Prostate gland (tissue), 2 donors: ENCODE measurements at regions not wholly inside any gene's neighbourhood (a gene's known extent, or its start where the extent isn't known, plus 50 kb on each side); places are given as distances from the start of the nearest gene placed in this dataset.
"Not testable (repeated sequence)": the region's sequence is repeated elsewhere in the genome, so short reads cannot be mapped to it uniquely, and the experiment has no call there.

Source experiments
- DNase-seq: peaks from one replicate; pipeline ENCODE4 v3.0.0-alpha.2; 2019; ENCODE audit warnings: low spot score
- H3K27ac ChIP-seq, 2 donors: fragments of 200-600 bp; sonication (generic); 2 replicates each; pipeline ENCODE4 v1.5.1; 2017 to 2019
- H3K27me3 ChIP-seq: fragments of 200-600 bp; sonication (generic); replicated peaks from 2 replicates; pipeline ENCODE4 v1.5.1; 2019; ENCODE audit not compliant: insufficient read depth
- H3K36me3 ChIP-seq, 2 donors: fragments of 200-600 bp; sonication (generic); 1 replicate in 1 of 2; 2 replicates in 1 of 2; pipeline versions ENCODE4 v1.5.1 to v1.8.1; 2017 to 2019
- H3K4me1 ChIP-seq: fragments of 200-600 bp; sonication (generic); replicated peaks from 2 replicates; pipeline ENCODE4 v1.5.1; 2019
- H3K4me3 ChIP-seq, 2 donors: fragments of 200-600 bp; sonication (generic); 2 replicates each; pipeline ENCODE4 v1.5.1; 2017 to 2019
- H3K9me3 ChIP-seq: fragments of 200-600 bp; sonication (generic); 2 replicates; pipeline ENCODE4 v1.5.1; 2017
- POLR2A ChIP-seq: fragments of 450-650 bp; IDR thresholded peaks from one replicate; pipeline ENCODE4 v1.6.1; 2016; ENCODE audit warnings: antibody characterized with exemption, mild to moderate bottlenecking
- POLR2AphosphoS5 ChIP-seq: sonication (generic); formaldehyde crosslinking; IDR thresholded peaks from one replicate; pipeline ENCODE4 v1.6.1; 2017; ENCODE audit warnings: antibody characterized with exemption
- WGBS: methylation state at CpG from one replicate; pipeline ENCODE4 v1.1.5; 2018; 5-methylcytosine and 5-hydroxymethylcytosine counted together
- intact Hi-C: fragments of 100-400 bp; cut with DNase I; formaldehyde crosslinking; loops from one replicate; pipeline ENCODE4 v1.14.2; 2022
- TF ChIP-seq, protein P1 (sequence below), 4 experiments: fragments of 200-600 bp in 2 of 4; fragments of 450-650 bp in 2 of 4; sonication (generic) in 2 of 4; IDR thresholded peaks; 1 replicate in 3 of 4; 2 replicates in 1 of 4; pipeline ENCODE4 v1.5.1; 2016 to 2019; ENCODE audit warnings: antibody characterized with exemption in 4 of 4, mild to moderate bottlenecking in 2 of 4, moderate library complexity in 2 of 4

DNA sequence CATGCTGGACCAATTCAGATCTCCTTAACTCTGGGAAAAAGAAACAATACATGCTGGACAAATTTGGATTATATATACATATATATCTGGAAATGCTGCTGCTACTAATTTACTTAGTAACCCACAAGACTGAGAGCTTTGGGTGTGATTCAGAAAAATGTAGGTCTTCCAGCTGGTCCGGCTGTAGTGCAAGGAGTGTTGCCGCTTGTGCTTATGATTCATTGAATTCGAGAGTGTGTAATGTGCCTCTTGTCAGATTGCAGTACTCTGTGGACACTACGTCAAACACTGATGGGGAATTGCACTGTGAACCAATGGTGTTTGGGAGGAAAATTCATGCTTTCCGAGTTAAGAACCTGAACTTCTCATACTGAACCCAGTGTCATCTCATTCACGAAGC, 1155.5 kb downstream of the EPHA7 start:
- TF ChIP-seq POLR2AphosphoS5 (no peak), POLR2A (no peak)
- TF ChIP-seq, protein P1, sequence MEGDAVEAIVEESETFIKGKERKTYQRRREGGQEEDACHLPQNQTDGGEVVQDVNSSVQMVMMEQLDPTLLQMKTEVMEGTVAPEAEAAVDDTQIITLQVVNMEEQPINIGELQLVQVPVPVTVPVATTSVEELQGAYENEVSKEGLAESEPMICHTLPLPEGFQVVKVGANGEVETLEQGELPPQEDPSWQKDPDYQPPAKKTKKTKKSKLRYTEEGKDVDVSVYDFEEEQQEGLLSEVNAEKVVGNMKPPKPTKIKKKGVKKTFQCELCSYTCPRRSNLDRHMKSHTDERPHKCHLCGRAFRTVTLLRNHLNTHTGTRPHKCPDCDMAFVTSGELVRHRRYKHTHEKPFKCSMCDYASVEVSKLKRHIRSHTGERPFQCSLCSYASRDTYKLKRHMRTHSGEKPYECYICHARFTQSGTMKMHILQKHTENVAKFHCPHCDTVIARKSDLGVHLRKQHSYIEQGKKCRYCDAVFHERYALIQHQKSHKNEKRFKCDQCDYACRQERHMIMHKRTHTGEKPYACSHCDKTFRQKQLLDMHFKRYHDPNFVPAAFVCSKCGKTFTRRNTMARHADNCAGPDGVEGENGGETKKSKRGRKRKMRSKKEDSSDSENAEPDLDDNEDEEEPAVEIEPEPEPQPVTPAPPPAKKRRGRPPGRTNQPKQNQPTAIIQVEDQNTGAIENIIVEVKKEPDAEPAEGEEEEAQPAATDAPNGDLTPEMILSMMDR (IDR thresholded peaks at IDR 0.05), result no peak
- intact Hi-C loops, result no loop called here
- H3K9me3 ChIP-seq, result no peaks in the 10 kb centered on the region
- no peaks in the 10 kb centered on the region for H3K4me1 ChIP-seq
- DNase-seq, result no peak
- 68% methylated on average over 6 of the region's 6 CpGs for WGBS
- H3K27me3 ChIP-seq, result no peaks in the 10 kb centered on the region
- no peak overlapping the region for H3K27ac ChIP-seq
- no peak overlapping the region for H3K4me3 ChIP-seq
- H3K36me3 ChIP-seq, result no peaks in the 10 kb centered on the region

DNA sequence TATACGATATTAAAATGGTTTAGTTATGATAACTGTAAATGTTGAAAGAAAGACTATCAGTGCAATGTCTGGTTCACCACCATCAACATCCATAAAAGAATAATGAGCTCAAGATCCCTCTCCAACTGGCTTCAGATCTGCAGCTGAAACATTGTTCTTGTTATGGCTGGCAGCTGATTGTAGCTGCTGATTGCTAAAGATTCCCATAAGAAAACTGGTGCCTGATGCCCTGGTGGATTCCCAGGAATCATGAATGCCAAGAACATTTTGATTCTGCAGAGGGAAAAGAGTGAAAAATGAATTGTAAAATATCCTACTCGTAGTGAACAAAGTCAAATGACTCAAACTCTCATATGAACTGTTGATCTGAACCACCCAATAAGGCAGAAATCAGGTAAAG, 1160.2 kb downstream of the EPHA7 start:
- H3K9me3 ChIP-seq, result no peaks in the 10 kb centered on the region
- H3K27me3 ChIP-seq, result no peaks in the 10 kb centered on the region
- no peaks in the 10 kb centered on the region for H3K36me3 ChIP-seq
- H3K4me1 ChIP-seq, result no peaks in the 10 kb centered on the region
- no peak overlapping the region for H3K27ac ChIP-seq
- TF ChIP-seq POLR2AphosphoS5 (peak; percentile 42), POLR2A (no peak)
- DNase-seq, result peak; percentile 24
- 17% methylated on average over 2 of the region's 2 CpGs for WGBS
- intact Hi-C loops, result no loop called here
- H3K4me3 ChIP-seq, result no peak overlapping the region

DNA sequence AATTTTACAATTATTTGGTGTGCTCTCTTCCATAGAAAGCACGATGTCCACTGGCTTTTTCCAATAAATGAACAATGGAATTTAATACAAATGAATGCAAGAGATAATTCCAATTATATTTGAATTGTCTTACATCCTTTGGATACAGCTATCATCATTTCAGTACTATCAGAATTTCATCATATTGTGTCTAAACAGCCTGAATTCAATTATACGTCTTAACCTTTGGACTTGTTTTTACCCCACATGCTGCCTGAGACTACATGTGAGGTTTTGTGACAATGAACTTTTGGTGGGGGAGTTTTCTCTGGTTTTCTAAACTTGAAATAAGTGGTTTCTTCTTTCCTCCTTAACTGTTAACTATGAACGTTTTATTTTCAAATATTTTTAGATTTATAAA, 1176.0 kb downstream of the EPHA7 start:
- no peak for TF ChIP-seq POLR2AphosphoS5
- TF ChIP-seq, protein P1 (IDR thresholded peaks at IDR 0.05), result no peak
- TF ChIP-seq POLR2A, result no peak
- 75% methylated on average over 3 of the region's 3 CpGs for WGBS
- Histone ChIP-seq H3K9me3 (no peaks in the 10 kb centered on the region), H3K4me3 (no peak overlapping the region), H3K27me3 (no peaks in the 10 kb centered on the region), H3K27ac (no peak overlapping the region), H3K36me3 (no peaks in the 10 kb centered on the region), H3K4me1 (no peaks in the 10 kb centered on the region)
- no peak for DNase-seq
- intact Hi-C loops, result no loop called here

DNA sequence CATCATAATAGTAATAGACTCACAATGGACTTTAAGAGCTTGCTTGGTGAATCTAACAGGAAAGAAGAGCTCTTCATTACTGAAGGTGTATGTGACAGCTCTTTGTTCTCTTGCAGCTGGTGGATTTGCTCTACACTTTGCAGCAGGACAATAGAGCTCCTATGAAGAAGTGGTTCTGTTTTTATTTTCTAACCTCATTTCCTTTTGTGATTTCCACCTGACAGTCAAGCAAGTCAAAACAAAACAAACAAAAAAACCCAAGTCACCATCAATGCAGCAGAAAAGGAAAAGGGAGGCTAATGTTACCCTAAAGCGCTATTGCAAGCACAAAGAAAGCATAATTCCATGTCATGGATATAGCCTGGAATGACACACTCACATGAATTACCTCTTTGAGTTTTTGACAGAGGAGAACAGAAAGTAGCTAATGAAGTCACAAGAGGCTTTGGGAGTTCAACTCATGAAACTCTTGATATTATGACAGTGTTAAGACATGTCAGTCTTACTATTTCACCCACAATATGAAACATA, 1188.1 kb downstream of the EPHA7 start:
- Histone ChIP-seq H3K4me3 (no peak overlapping the region), H3K4me1 (no peaks in the 10 kb centered on the region), H3K27ac (no peak overlapping the region), H3K27me3 (no peaks in the 10 kb centered on the region), H3K36me3 (no peaks in the 10 kb centered on the region), H3K9me3 (no peaks in the 10 kb centered on the region)
- 74% methylated on average over 1 of the region's 1 CpG for WGBS
- intact Hi-C loops, result no loop called here
- TF ChIP-seq POLR2AphosphoS5 (no peak), POLR2A (no peak)
- TF ChIP-seq, protein P1 (IDR thresholded peaks at IDR 0.05), result no peak
- no peak for DNase-seq

DNA sequence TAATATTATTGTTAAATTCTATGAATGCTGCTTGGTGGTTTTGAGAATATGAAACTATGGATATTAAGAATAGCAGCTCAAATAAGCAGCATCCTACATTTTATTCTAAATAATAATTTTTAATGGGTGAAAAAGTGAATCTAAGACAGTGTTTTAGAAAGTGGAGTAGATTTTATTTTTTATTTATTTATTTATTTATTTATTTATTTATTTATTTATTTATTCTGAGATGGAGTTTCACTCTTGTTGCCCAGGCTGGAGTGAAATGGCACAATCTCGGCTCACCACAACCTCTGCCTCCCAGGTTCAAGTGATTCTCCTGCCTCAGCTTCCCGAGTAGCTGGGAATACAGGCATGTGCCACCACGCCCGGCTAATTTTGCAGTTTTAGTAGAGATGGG, 1199.4 kb downstream of the EPHA7 start:
- H3K27me3 ChIP-seq, H3K27ac ChIP-seq, H3K4me3 ChIP-seq, DNase-seq, H3K36me3 ChIP-seq, H3K9me3 ChIP-seq, H3K4me1 ChIP-seq, intact Hi-C loops: not testable (repeated sequence)
- 99% methylated on average over 4 of the region's 4 CpGs for WGBS

DNA sequence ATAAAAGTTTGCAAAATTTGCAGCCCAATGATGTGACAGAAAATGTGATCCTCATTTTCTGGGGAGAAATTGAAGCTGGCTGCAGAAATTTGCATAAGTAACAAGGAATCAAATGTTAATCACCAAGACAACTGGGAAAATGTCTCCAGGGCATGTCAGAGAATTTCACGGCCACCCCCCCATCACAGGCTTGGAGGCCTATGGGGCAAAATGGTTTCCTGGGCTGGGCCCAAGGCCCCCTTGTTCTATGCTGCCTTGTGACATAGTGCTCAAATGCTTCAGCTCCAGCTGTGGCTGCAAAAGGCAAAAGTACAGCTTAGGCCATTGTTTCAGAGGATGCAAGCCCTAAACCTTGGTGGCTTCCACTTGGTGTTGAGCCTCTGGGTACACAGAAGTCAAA, 1202.6 kb downstream of the EPHA7 start:
- Histone ChIP-seq H3K4me3 (no peak overlapping the region), H3K27me3 (no peaks in the 10 kb centered on the region), H3K36me3 (no peaks in the 10 kb centered on the region), H3K27ac (no peak overlapping the region), H3K9me3 (no peaks in the 10 kb centered on the region), H3K4me1 (no peaks in the 10 kb centered on the region)
- DNase-seq, result no peak
- WGBS, result 87% methylated on average over 1 of the region's 1 CpG
- no peak for TF ChIP-seq POLR2A
- TF ChIP-seq, protein P1 (IDR thresholded peaks at IDR 0.05), result no peak
- no peak for TF ChIP-seq POLR2AphosphoS5
- intact Hi-C loops, result no loop called here
